H1 (cell line): ENCODE measurements at regions not wholly inside any gene's neighbourhood (a gene's known extent, or its start where the extent isn't known, plus 50 kb on each side); places are given as distances from the start of the nearest gene placed in this dataset.

Experiments
- ASH2L ChIP-seq: fragments of 200-600, 300-600 bp; sonication (generic); IDR thresholded peaks from one replicate; pipeline ENCODE4 v1.7.1; 2017; ENCODE audit warnings: low read length
- CTCF ChIP-seq, 3 experiments: IDR thresholded peaks; 1 replicate in 2 of 3; 2 replicates in 1 of 3; pipeline versions ENCODE4 v1.5.1 to v1.6.1; 2011; ENCODE audit warnings: low read length in 3 of 3, mild to moderate bottlenecking in 3 of 3, inconsistent platforms in 2 of 3, low read depth in 1 of 3, moderate library complexity in 1 of 3; ENCODE audit not compliant: insufficient read depth in 1 of 3; ENCODE audit errors: control extremely low read depth in 1 of 3
- EZH2 ChIP-seq: fragments of 200-600 bp; sonication (generic); IDR thresholded peaks from 2 replicates; pipeline ENCODE4 v1.7.1; 2012; ENCODE audit warnings: low read depth, mild to moderate bottlenecking, moderate library complexity, low read length, inconsistent platforms; ENCODE audit not compliant: severe bottlenecking
- MAFK ChIP-seq: IDR thresholded peaks from 2 replicates; pipeline ENCODE4 v1.6.1; 2012; ENCODE audit warnings: low read depth, mild to moderate bottlenecking, improper control_type of control experiment, low read length
- POLR2A ChIP-seq, 2 experiments: IDR thresholded peaks; 1 replicate in 1 of 2; 2 replicates in 1 of 2; pipeline ENCODE4 v1.6.1; 2011; ENCODE audit warnings: low read depth in 2 of 2, low read length in 2 of 2, mild to moderate bottlenecking in 2 of 2; ENCODE audit errors: control extremely low read depth in 1 of 2
- POLR2AphosphoS5 ChIP-seq: IDR thresholded peaks from 2 replicates; pipeline ENCODE4 v1.6.1; 2011; ENCODE audit warnings: low read depth, low read length
- POU5F1 ChIP-seq: IDR thresholded peaks from 2 replicates; pipeline ENCODE4 v1.6.1; 2011; ENCODE audit warnings: low read depth, mild to moderate bottlenecking, low read length, moderate library complexity
- RAD21 ChIP-seq, 2 experiments: IDR thresholded peaks in 1 of 2; conservative IDR thresholded peaks in 1 of 2; 2 replicates each; pipeline ENCODE4 v1.6.1; 2011; ENCODE audit warnings: low read depth in 2 of 2, low read length in 2 of 2, improper control_type of control experiment in 1 of 2, inconsistent platforms in 1 of 2, mild to moderate bottlenecking in 1 of 2, moderate library complexity in 1 of 2
- RFX5 ChIP-seq: IDR thresholded peaks from 2 replicates; pipeline ENCODE4 v1.6.1; 2011; ENCODE audit warnings: low read depth, low read length, improper control_type of control experiment, borderline replicate concordance
- SIN3A ChIP-seq, 2 experiments: IDR thresholded peaks in 1 of 2; conservative IDR thresholded peaks in 1 of 2; 2 replicates each; pipeline ENCODE4 v1.6.1; 2011 to 2012; ENCODE audit warnings: low read length in 2 of 2, improper control_type of control experiment in 1 of 2, low read depth in 1 of 2, mild to moderate bottlenecking in 1 of 2
- SIX5 ChIP-seq: IDR thresholded peaks from 2 replicates; pipeline ENCODE4 v1.6.1; 2011; ENCODE audit warnings: mild to moderate bottlenecking, low read depth, low read length
- SP2 ChIP-seq: IDR thresholded peaks from 2 replicates; pipeline ENCODE4 v1.6.1; 2012; ENCODE audit warnings: mild to moderate bottlenecking, low read length, inconsistent platforms
- TEAD4 ChIP-seq: IDR thresholded peaks from 2 replicates; pipeline ENCODE4 v1.6.1; 2012; ENCODE audit warnings: low read depth, low read length, inconsistent platforms, mixed read lengths
- YY1 ChIP-seq: IDR thresholded peaks from 2 replicates; pipeline ENCODE4 v1.6.1; 2011; ENCODE audit warnings: low read depth, mild to moderate bottlenecking, low read length

- TF ChIP-seq TEAD4 (no peak), POLR2A (IDR thresholded peaks at IDR 0.05; ENCODE audit: control extremely low read depth in 1 of 2, low read depth in 2 of 2, low read length in 2 of 2) (no peak), CTCF (IDR thresholded peaks at IDR 0.05; ENCODE audit: control extremely low read depth in 1 of 3, insufficient read depth in 1 of 3, low read depth in 1 of 3, low read length in 3 of 3) (no peak), SP2 (no peak), POU5F1 (no peak), SIX5 (no peak), EZH2 (no peak), SIN3A (conservative IDR thresholded peaks at IDR 0.05 in 1 of 2, IDR thresholded peaks at IDR 0.05 in 1 of 2; ENCODE audit: low read depth in 1 of 2, low read length in 2 of 2) (no peak), MAFK (no peak), POLR2AphosphoS5 (no peak), YY1 (no peak), RFX5 (no peak), RAD21 (IDR thresholded peaks at IDR 0.05 in 1 of 2, conservative IDR thresholded peaks at IDR 0.05 in 1 of 2; ENCODE audit: low read depth in 2 of 2, low read length in 2 of 2) (no peak), ASH2L (no peak)
Observed at GRCh38 chr11:127521413-127521812, 520.8 kb upstream of the KIRREL3 start.
